HepG2 (cell line): ENCODE measurements at regions not wholly inside any gene's neighbourhood (a gene's known extent, or its start where the extent isn't known, plus 50 kb on each side); places are given as distances from the start of the nearest gene placed in this dataset.

Source experiments
- EZH2 ChIP-seq: conservative IDR thresholded peaks from 2 replicates; pipeline ENCODE4 v1.6.1; 2012; ENCODE audit warnings: mild to moderate bottlenecking, low read depth, low read length, moderate library complexity
- HIVEP1 ChIP-seq: sonication (generic); formaldehyde crosslinking; IDR thresholded peaks from 2 replicates; pipeline ENCODE4 v1.4.0; 2020; ENCODE audit warnings: mild to moderate bottlenecking, missing genetic modification reagents
- ZFP1 ChIP-seq: IDR thresholded peaks from 2 replicates; pipeline ENCODE4 v1.6.1; 2016
- ZNF121 ChIP-seq: sonication (generic); formaldehyde crosslinking; IDR thresholded peaks from 2 replicates; pipeline ENCODE4 v1.5.0; 2020; ENCODE audit warnings: mild to moderate bottlenecking, missing genetic modification reagents
- ZNF331 ChIP-seq: sonication (generic); formaldehyde crosslinking; IDR thresholded peaks from 2 replicates; pipeline ENCODE4 v1.4.0; 2020; ENCODE audit warnings: missing genetic modification reagents
- ZNF761 ChIP-seq: sonication (generic); formaldehyde crosslinking; conservative IDR thresholded peaks from 2 replicates; pipeline ENCODE4 v1.4.0; 2020; ENCODE audit warnings: mild to moderate bottlenecking, missing genetic modification reagents
- ZNF839 ChIP-seq: sonication (generic); formaldehyde crosslinking; IDR thresholded peaks from 2 replicates; pipeline ENCODE4 v1.4.0; 2020; ENCODE audit warnings: missing genetic modification reagents, mild to moderate bottlenecking, borderline replicate concordance
- ZNF841 ChIP-seq: sonication (generic); formaldehyde crosslinking; IDR thresholded peaks from 2 replicates; pipeline ENCODE4 v1.8.1; 2023; ENCODE audit warnings: missing genetic modification reagents, borderline replicate concordance

- TF ChIP-seq ZNF839 (no peak), ZNF331 (CRISPR knock-in tag) (no peak), ZNF121 (CRISPR knock-in tag) (no peak), ZNF761 (no peak), ZNF841 (CRISPR knock-in tag) (no peak), ZFP1 (no peak), HIVEP1 (CRISPR knock-in tag) (no peak), EZH2 (no peak)
Measured at GRCh38 chr10:10630782-10631181, 386.9 kb upstream of the CELF2 start.
